GM23338 (cell line): ENCODE measurements at regions not wholly inside any gene's neighbourhood (a gene's known extent, or its start where the extent isn't known, plus 50 kb on each side); places are given as distances from the start of the nearest gene placed in this dataset.

ENCODE experiments used
- ATAC-seq: fragments of 200-7000 bp; cut with Tn5 transposase; 3 replicates; pipeline ENCODE4 v1.9.1; 2020
- DNase-seq: peaks from one replicate; pipeline ENCODE4 v3.0.0-alpha.2; 2015; ENCODE audit warnings: low spot score
- H2AFZ ChIP-seq: fragments of 200-600 bp; sonication (generic); 2 replicates; pipeline ENCODE4 v1.8.0; 2016; ENCODE audit warnings: antibody characterized with exemption, mild to moderate bottlenecking, moderate library complexity
- H3F3A ChIP-seq: fragments of 200-600 bp; sonication (generic); replicated peaks from 2 replicates; pipeline ENCODE4 v1.8.0; 2017; ENCODE audit warnings: antibody characterized with exemption, mixed run types, low read depth
- H3K27ac ChIP-seq: fragments of 200-600 bp; sonication (generic); 2 replicates; pipeline ENCODE4 v1.6.1; 2016; ENCODE audit warnings: low read depth
- H3K27me3 ChIP-seq: fragments of 200-600 bp; sonication (generic); 2 replicates; pipeline ENCODE4 v1.8.0; 2016; ENCODE audit warnings: mild to moderate bottlenecking, mixed run types, moderate library complexity; ENCODE audit not compliant: insufficient read depth
- H3K36me3 ChIP-seq: fragments of 200-600 bp; sonication (generic); 2 replicates; pipeline ENCODE4 v1.8.0; 2016; ENCODE audit warnings: mild to moderate bottlenecking; ENCODE audit not compliant: insufficient read depth
- H3K4me1 ChIP-seq: fragments of 200-600 bp; sonication (generic); 2 replicates; pipeline ENCODE4 v1.8.0; 2016; ENCODE audit warnings: mild to moderate bottlenecking, moderate library complexity; ENCODE audit not compliant: insufficient read depth
- H3K4me2 ChIP-seq: fragments of 200-600 bp; sonication (generic); 2 replicates; pipeline ENCODE4 v1.7.1; 2017; ENCODE audit warnings: mixed run types
- H3K4me3 ChIP-seq: fragments of 200-600 bp; sonication (generic); 2 replicates; pipeline ENCODE4 v1.6.1; 2016; ENCODE audit warnings: mixed run types
- H3K79me2 ChIP-seq: fragments of 200-600 bp; sonication (generic); replicated peaks from 2 replicates; pipeline ENCODE4 v1.8.0; 2017; ENCODE audit warnings: mild to moderate bottlenecking; ENCODE audit not compliant: insufficient read depth
- H3K9me2 ChIP-seq: fragments of 200-600 bp; sonication (generic); 2 replicates; pipeline ENCODE4 v1.8.0; 2017; ENCODE audit not compliant: insufficient read depth
- H4K20me1 ChIP-seq: fragments of 200-600 bp; sonication (generic); replicated peaks from 2 replicates; pipeline ENCODE4 v1.8.0; 2017; ENCODE audit warnings: mild to moderate bottlenecking; ENCODE audit not compliant: insufficient read depth
- H3K27ac Mint-ChIP-seq: 2 replicates; pipeline ENCODE4 v1.8.0; 2020; ENCODE audit warnings: inconsistent platforms, mild to moderate bottlenecking, moderate library complexity, mixed read lengths
- H3K27me3 Mint-ChIP-seq: 3 replicates; pipeline ENCODE4 v1.8.0; 2022; ENCODE audit warnings: low read depth, mild to moderate bottlenecking, moderate library complexity, mixed read lengths, inconsistent platforms; ENCODE audit not compliant: insufficient read depth, poor library complexity
- H3K36me3 Mint-ChIP-seq: 3 replicates; pipeline ENCODE4 v1.8.0; 2021; ENCODE audit warnings: low read depth, mild to moderate bottlenecking, inconsistent platforms, moderate library complexity, mixed read lengths
- H3K4me1 Mint-ChIP-seq: 3 replicates; pipeline ENCODE4 v1.8.0; 2020; ENCODE audit warnings: mild to moderate bottlenecking, inconsistent platforms, mixed read lengths
- H3K4me3 Mint-ChIP-seq: 3 replicates; pipeline ENCODE4 v1.8.0; 2021; ENCODE audit warnings: moderate library complexity, mild to moderate bottlenecking, inconsistent platforms, mixed read lengths
- H3K9me3 Mint-ChIP-seq: 3 replicates; pipeline ENCODE4 v1.8.0; 2020; ENCODE audit warnings: moderate library complexity, mild to moderate bottlenecking, inconsistent platforms, mixed read lengths
- CREB1 ChIP-seq: fragments of 250-450 bp; sonication (Bioruptor Pico); IDR thresholded peaks from 2 replicates; pipeline ENCODE4 v1.5.0; 2020; ENCODE audit warnings: low read depth, mild to moderate bottlenecking, moderate library complexity
- ETS1 ChIP-seq: IDR thresholded peaks from 2 replicates; pipeline ENCODE4 v1.6.1; 2016; ENCODE audit warnings: antibody characterized with exemption
- EZH2 ChIP-seq: fragments of 200-600 bp; sonication (generic); IDR thresholded peaks from one replicate; pipeline ENCODE4 v1.8.0; 2017; ENCODE audit warnings: antibody characterized with exemption, mild to moderate bottlenecking, low read depth; ENCODE audit not compliant: unreplicated experiment
- NANOG ChIP-seq: IDR thresholded peaks from 2 replicates; pipeline ENCODE4 v1.6.1; 2016; ENCODE audit warnings: antibody characterized with exemption, borderline replicate concordance
- POLR2AphosphoS5 ChIP-seq: IDR thresholded peaks from 2 replicates; pipeline ENCODE4 v1.6.1; 2016; ENCODE audit warnings: antibody characterized with exemption, low read depth
- ZNF331 ChIP-seq: fragments of 250-450 bp; sonication (Bioruptor Pico); IDR thresholded peaks from 2 replicates; pipeline ENCODE4 v1.5.0; 2020; ENCODE audit warnings: low read depth, mild to moderate bottlenecking, moderate library complexity
- ZNF462 ChIP-seq: fragments of 250-450 bp; sonication (Bioruptor Pico); IDR thresholded peaks from 2 replicates; pipeline ENCODE4 v1.5.0; 2020; ENCODE audit warnings: mild to moderate bottlenecking, moderate library complexity
- TF ChIP-seq, protein P1 (sequence below), 2 experiments: fragments of 200-600 bp in 1 of 2; sonication (generic) in 1 of 2; conservative IDR thresholded peaks; 2 replicates each; pipeline versions ENCODE4 v1.5.1 to v1.6.1; 2016 to 2017; ENCODE audit warnings: antibody characterized with exemption in 2 of 2, low read depth in 2 of 2, mild to moderate bottlenecking in 2 of 2, moderate library complexity in 1 of 2
- TF ChIP-seq, protein P2 (sequence below): IDR thresholded peaks from one replicate; pipeline ENCODE4 v1.6.1; 2018; ENCODE audit warnings: antibody characterized with exemption; ENCODE audit not compliant: unreplicated experiment

GRCh38 chr4:32988165-32988811, 2268.1 kb downstream of the PCDH7 start (continued):
- TF ChIP-seq, protein P1, sequence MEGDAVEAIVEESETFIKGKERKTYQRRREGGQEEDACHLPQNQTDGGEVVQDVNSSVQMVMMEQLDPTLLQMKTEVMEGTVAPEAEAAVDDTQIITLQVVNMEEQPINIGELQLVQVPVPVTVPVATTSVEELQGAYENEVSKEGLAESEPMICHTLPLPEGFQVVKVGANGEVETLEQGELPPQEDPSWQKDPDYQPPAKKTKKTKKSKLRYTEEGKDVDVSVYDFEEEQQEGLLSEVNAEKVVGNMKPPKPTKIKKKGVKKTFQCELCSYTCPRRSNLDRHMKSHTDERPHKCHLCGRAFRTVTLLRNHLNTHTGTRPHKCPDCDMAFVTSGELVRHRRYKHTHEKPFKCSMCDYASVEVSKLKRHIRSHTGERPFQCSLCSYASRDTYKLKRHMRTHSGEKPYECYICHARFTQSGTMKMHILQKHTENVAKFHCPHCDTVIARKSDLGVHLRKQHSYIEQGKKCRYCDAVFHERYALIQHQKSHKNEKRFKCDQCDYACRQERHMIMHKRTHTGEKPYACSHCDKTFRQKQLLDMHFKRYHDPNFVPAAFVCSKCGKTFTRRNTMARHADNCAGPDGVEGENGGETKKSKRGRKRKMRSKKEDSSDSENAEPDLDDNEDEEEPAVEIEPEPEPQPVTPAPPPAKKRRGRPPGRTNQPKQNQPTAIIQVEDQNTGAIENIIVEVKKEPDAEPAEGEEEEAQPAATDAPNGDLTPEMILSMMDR (conservative IDR thresholded peaks at IDR 0.05; ENCODE audit: low read depth in 2 of 2): no peak
- TF ChIP-seq ETS1 (no peak), CREB1 (CRISPR knock-in tag) (no peak)

DNA sequence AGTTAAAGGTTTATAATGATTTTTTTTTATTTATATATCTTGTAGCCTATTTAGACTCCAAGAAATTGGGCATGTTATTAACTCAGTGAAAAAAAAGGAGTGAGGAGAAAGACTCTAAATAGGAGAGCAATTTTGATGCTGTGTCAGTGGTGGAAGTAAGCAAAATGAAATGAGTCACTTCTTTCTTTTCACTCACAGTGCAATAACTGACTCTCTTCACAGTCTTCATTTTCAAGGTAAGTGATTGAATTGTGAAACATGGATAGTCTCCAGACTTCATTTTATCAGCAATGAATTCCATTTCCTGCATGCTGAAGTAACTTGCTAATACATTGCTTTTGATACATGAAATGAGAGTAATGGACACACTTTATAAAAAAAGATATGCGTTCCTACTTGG, 2271.5 kb downstream of the PCDH7 start:
- Histone ChIP-seq H3K79me2 (no peaks in the 10 kb centered on the region), H2AFZ (peak overlapping the region; percentile 33; the same call in 1 of the 2 replicates), H3K36me3 (no peaks in the 10 kb centered on the region), H3K4me1 (no peaks in the 10 kb centered on the region), H3K4me3 (no peak overlapping the region), H3K4me2 (no peak overlapping the region), H3K27ac (no peak overlapping the region), H4K20me1 (no peaks in the 10 kb centered on the region), H3K9me2 (no peaks in the 10 kb centered on the region), H3K27me3 (no peaks in the 10 kb centered on the region), H3F3A (no peaks in the 10 kb centered on the region)
- Mint-ChIP-seq H3K9me3 (no peaks in the 10 kb centered on the region), H3K4me3 (no peak overlapping the region), H3K4me1 (no peaks in the 10 kb centered on the region), H3K27ac (no peak overlapping the region), H3K36me3 (no peaks in the 10 kb centered on the region), H3K27me3 (no peaks in the 10 kb centered on the region)
- no peak for ATAC-seq
- DNase-seq: no peak
- TF ChIP-seq CREB1 (CRISPR knock-in tag) (no peak), ZNF462 (CRISPR knock-in tag) (no peak), ZNF331 (CRISPR knock-in tag) (no peak), POLR2AphosphoS5 (no peak), EZH2 (no peak), NANOG (no peak)
- TF ChIP-seq, protein P2, sequence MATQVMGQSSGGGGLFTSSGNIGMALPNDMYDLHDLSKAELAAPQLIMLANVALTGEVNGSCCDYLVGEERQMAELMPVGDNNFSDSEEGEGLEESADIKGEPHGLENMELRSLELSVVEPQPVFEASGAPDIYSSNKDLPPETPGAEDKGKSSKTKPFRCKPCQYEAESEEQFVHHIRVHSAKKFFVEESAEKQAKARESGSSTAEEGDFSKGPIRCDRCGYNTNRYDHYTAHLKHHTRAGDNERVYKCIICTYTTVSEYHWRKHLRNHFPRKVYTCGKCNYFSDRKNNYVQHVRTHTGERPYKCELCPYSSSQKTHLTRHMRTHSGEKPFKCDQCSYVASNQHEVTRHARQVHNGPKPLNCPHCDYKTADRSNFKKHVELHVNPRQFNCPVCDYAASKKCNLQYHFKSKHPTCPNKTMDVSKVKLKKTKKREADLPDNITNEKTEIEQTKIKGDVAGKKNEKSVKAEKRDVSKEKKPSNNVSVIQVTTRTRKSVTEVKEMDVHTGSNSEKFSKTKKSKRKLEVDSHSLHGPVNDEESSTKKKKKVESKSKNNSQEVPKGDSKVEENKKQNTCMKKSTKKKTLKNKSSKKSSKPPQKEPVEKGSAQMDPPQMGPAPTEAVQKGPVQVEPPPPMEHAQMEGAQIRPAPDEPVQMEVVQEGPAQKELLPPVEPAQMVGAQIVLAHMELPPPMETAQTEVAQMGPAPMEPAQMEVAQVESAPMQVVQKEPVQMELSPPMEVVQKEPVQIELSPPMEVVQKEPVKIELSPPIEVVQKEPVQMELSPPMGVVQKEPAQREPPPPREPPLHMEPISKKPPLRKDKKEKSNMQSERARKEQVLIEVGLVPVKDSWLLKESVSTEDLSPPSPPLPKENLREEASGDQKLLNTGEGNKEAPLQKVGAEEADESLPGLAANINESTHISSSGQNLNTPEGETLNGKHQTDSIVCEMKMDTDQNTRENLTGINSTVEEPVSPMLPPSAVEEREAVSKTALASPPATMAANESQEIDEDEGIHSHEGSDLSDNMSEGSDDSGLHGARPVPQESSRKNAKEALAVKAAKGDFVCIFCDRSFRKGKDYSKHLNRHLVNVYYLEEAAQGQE: no peak
- TF ChIP-seq, protein P1 (conservative IDR thresholded peaks at IDR 0.05; ENCODE audit: low read depth in 2 of 2): no peak
